K562 (cell line): ENCODE measurements at regions not wholly inside any gene's neighbourhood (a gene's known extent, or its start where the extent isn't known, plus 50 kb on each side); places are given as distances from the start of the nearest gene placed in this dataset.
A peak's percentile ranks its signal among the peaks of the same experiment; 100 is the strongest.

Experiments used
- ATAC-seq: fragments of 200-7000 bp; cut with Tn5 transposase; 3 replicates; pipeline ENCODE4 v1.9.1; 2020; ENCODE audit warnings: moderate library complexity
- BruUV-seq: library from RNA; stranded (reverse); fragments of 400-500 nt; replicated peaks from 2 replicates; lab custom pipeline; 2021; lab: Mats Ljungman, UMichigan
- CTCF ChIA-PET: fragments of 300-600 bp; formaldehyde crosslinking; extraction: SDS; loops from one replicate; lab custom pipeline; 2021; ENCODE audit warnings: low intra/inter-chr PET ratio; lab: Yijun Ruan, JAX
- POLR2A ChIA-PET: fragments of 300-600, 350-650 bp; sonication (Branson Sonifier 250); formaldehyde crosslinking; extraction: SDS; loops from one replicate; lab custom pipeline; 2021; ENCODE audit warnings: antibody characterized with exemption, inconsistent platforms; lab: Yijun Ruan, JAX
- DNase-seq, 4 experiments: peaks; one replicate each; pipeline versions ENCODE4 v3.0.0 to v3.0.0-alpha.2; 2011 to 2018; ENCODE audit warnings: low spot score in 3 of 4, mixed read lengths in 3 of 4; ENCODE audit errors: extremely low read depth in 1 of 4
- FAIRE-seq: peaks from 2 replicates; lab custom pipeline; 2011; peaks lifted over from hg19 to GRCh38; lab: Jason Lieb, UNC
- H2AFZ ChIP-seq: 2 replicates; pipeline ENCODE4 v1.6.0; 2011; ENCODE audit warnings: low read depth, low read length, control low read depth, inconsistent platforms
- H3K27ac ChIP-seq: fragments of 200-600 bp; 3 replicates; pipeline ENCODE4 v1.8.0; 2011; ENCODE audit warnings: low read depth, mild to moderate bottlenecking, control low read depth, inconsistent platforms, low read length, moderate library complexity, mixed read lengths; ENCODE audit errors: extremely low read depth
- H3K27me3 ChIP-seq, 2 experiments: fragments of 300-600 bp in 1 of 2; 2 replicates in 1 of 2; 3 replicates in 1 of 2; pipeline versions ENCODE4 v1.6.0 to v1.8.0; 2011; ENCODE audit warnings: inconsistent platforms in 2 of 2, low read length in 2 of 2, mild to moderate bottlenecking in 1 of 2, mixed read lengths in 1 of 2, moderate library complexity in 1 of 2; ENCODE audit not compliant: control insufficient read depth in 2 of 2, insufficient read depth in 2 of 2
- H3K36me3 ChIP-seq: fragments of 300-600 bp; 3 replicates; pipeline ENCODE4 v1.8.0; 2011; ENCODE audit warnings: mild to moderate bottlenecking, low read length, inconsistent platforms; ENCODE audit not compliant: control insufficient read depth, insufficient read depth
- H3K4me1 ChIP-seq, 2 experiments: fragments of 200-600 bp in 1 of 2; replicated peaks in 1 of 2; 2 replicates in 1 of 2; 3 replicates in 1 of 2; pipeline versions ENCODE4 v1.5.1 to v1.8.0; 2011; ENCODE audit warnings: inconsistent platforms in 2 of 2, low read length in 2 of 2, mild to moderate bottlenecking in 1 of 2, mixed read lengths in 1 of 2, moderate library complexity in 1 of 2; ENCODE audit not compliant: control insufficient read depth in 2 of 2, insufficient read depth in 2 of 2
- H3K4me2 ChIP-seq: 2 replicates; pipeline ENCODE4 v1.6.1; 2011; ENCODE audit warnings: low read length, control low read depth, inconsistent platforms, mixed read lengths; ENCODE audit not compliant: insufficient read depth
- H3K4me3 ChIP-seq: fragments of 200-600 bp; sonication (generic), shearing (Covaris generic); 2 replicates; pipeline ENCODE4 v1.5.1; 2016; ENCODE audit warnings: control low read depth, inconsistent platforms
- H3K79me2 ChIP-seq: fragments of 200-600 bp; 3 replicates; pipeline ENCODE4 v1.8.0; 2011; ENCODE audit warnings: low read length, inconsistent platforms; ENCODE audit not compliant: control insufficient read depth, insufficient read depth
- H3K9ac ChIP-seq, 2 experiments: 2 replicates each; pipeline versions ENCODE4 v1.6.0 to v1.6.1; 2011; ENCODE audit warnings: low read depth in 2 of 2, low read length in 2 of 2, control low read depth in 1 of 2, inconsistent platforms in 1 of 2, mild to moderate bottlenecking in 1 of 2, mixed read lengths in 1 of 2; ENCODE audit not compliant: insufficient read depth in 1 of 2
- H3K9me1 ChIP-seq: one replicate; pipeline ENCODE4 v1.6.0; 2011; ENCODE audit warnings: inconsistent platforms, mild to moderate bottlenecking, low read length, moderate library complexity; ENCODE audit not compliant: control insufficient read depth, insufficient read depth
- H3K9me3 ChIP-seq: replicated peaks from 2 replicates; pipeline ENCODE4 v1.5.1; 2011; ENCODE audit warnings: low read depth, low read length, inconsistent platforms; ENCODE audit not compliant: control insufficient read depth, insufficient read depth
- H4K20me1 ChIP-seq: replicated peaks from 2 replicates; pipeline ENCODE4 v1.6.1; 2011; ENCODE audit warnings: low read length, inconsistent platforms, mixed read lengths; ENCODE audit not compliant: control insufficient read depth, insufficient read depth
- C11orf30 ChIP-seq: fragments of 450-650 bp; IDR thresholded peaks from 2 replicates; pipeline ENCODE4 v1.6.1; 2016; ENCODE audit warnings: low read depth, mild to moderate bottlenecking
- CTBP1 ChIP-seq: fragments of 450-650 bp; IDR thresholded peaks from 2 replicates; pipeline ENCODE4 v1.6.1; 2016; ENCODE audit warnings: borderline replicate concordance
- KDM1A ChIP-seq, 2 experiments: fragments of 450-650 bp; IDR thresholded peaks; 2 replicates each; pipeline ENCODE4 v1.6.1; 2016; ENCODE audit warnings: mild to moderate bottlenecking in 2 of 2
- MAFG ChIP-seq: fragments of 450-650 bp; conservative IDR thresholded peaks from 2 replicates; pipeline ENCODE4 v1.6.1; 2016; ENCODE audit warnings: missing genetic modification characterization, missing compliant biosample characterization
- MAFK ChIP-seq: IDR thresholded peaks from 2 replicates; pipeline ENCODE4 v1.6.1; 2011; ENCODE audit warnings: low read length, improper control_type of control experiment
- NFE2 ChIP-seq: IDR thresholded peaks from 2 replicates; pipeline ENCODE4 v1.6.1; 2014; ENCODE audit warnings: antibody characterized with exemption, low read depth
- RUNX1 ChIP-seq: sonication (generic); IDR thresholded peaks from 2 replicates; pipeline ENCODE4 v1.6.1; 2016; ENCODE audit warnings: antibody characterized with exemption, low read depth
- ZBTB26 ChIP-seq: fragments of 450-650 bp; formaldehyde crosslinking; IDR thresholded peaks from 2 replicates; pipeline ENCODE4 v1.4.0; 2022; ENCODE audit warnings: missing genetic modification characterization
- ZNF316 ChIP-seq: fragments of 450-650 bp; IDR thresholded peaks from 2 replicates; pipeline ENCODE4 v1.6.1; 2016
- WGBS: fragments of 100-300 bp; shearing (Covaris generic); methylation state at CpG from one replicate; pipeline ENCODE4 v1.1.6; 2016; ENCODE audit warnings: low coverage, mixed read lengths; ENCODE audit not compliant: insufficient coverage; ENCODE audit errors: missing lambda C conversion rate; 5-methylcytosine and 5-hydroxymethylcytosine counted together
- in situ Hi-C: fragments of 300-500 bp; cut with MboI; formaldehyde crosslinking; loops from 4 replicates; pipeline ENCODE4 v1.15.0; 2018; ENCODE audit warnings: inconsistent platforms, mixed read lengths
- intact Hi-C: fragments of 100-400 bp; cut with micrococcal nuclease; formaldehyde crosslinking; loops from 2 replicates; pipeline ENCODE4 v1.14.2; 2022
- TF ChIP-seq, protein P1 (sequence below): fragments of 250-450 bp; sonication (Bioruptor Pico); IDR thresholded peaks from 2 replicates; pipeline ENCODE4 v1.6.1; 2021; ENCODE audit warnings: mild to moderate bottlenecking
- TF ChIP-seq, protein P2 (sequence below): fragments of 450-650 bp; IDR thresholded peaks from 2 replicates; pipeline ENCODE4 v1.6.1; 2018; ENCODE audit not compliant: partially characterized antibody

DNA sequence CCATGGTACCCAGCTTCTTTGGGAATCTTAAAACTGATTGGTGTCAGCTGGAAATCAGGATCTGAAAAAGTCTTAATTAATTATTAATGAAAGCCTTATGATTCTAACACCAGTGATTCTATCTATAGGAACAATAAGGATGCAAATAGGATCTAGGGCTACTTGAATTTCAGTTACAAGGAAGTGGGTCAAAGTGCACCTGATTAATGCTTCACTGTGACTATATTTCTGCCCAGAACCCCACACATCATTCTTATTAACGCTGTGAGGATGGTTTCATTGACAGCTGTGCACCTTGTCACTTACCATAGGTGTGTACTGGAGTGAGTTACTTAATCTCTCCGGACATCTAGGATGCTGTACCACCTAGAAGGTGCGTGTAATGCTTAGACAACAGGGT, 99.8 kb upstream of the ETV3 start (continued):
- no peak for TF ChIP-seq KDM1A (IDR thresholded peaks at IDR 0.05)

DNA sequence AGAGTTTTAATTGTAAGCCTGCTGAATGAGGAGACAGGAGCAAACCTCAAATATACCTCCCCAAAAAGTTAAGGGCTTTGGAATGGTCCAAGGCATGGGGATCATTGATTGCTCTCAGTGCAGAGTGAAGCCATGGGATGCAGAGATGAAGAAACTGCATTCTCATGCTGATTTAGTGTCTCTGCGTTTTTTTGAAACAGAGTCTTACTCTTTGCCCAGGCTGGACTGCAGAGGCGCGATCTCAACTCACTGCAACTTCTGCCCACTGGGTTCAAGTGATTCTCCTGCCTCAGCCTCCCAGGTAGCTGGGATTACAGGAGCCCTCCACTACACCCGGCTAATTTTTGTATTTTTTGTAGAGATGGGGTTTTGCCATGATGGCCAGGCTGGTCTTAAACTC, 99.3 kb upstream of the ETV3 start:
- no peak overlapping the region for H3K4me2 ChIP-seq
- H3K27me3 ChIP-seq = no peaks in the 10 kb centered on the region
- H3K27ac ChIP-seq = no peak overlapping the region
- in situ Hi-C loops = no loop called here
- FAIRE-seq (no peak), DNase-seq (no peak)
- H4K20me1 ChIP-seq = no peaks in the 10 kb centered on the region
- POLR2A ChIA-PET = no interaction called here
- no peak overlapping the region for H2AFZ ChIP-seq
- H3K9me3 ChIP-seq = no peaks in the 10 kb centered on the region
- no peaks in the 10 kb centered on the region for H3K79me2 ChIP-seq
- TF ChIP-seq, protein P1, sequence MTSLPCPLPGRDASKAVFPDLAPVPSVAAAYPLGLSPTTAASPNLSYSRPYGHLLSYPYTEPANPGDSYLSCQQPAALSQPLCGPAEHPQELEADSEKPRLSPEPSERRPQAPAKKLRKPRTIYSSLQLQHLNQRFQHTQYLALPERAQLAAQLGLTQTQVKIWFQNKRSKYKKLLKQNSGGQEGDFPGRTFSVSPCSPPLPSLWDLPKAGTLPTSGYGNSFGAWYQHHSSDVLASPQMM (CRISPR knock-in tag) = no peak
- TF ChIP-seq, protein P2, sequence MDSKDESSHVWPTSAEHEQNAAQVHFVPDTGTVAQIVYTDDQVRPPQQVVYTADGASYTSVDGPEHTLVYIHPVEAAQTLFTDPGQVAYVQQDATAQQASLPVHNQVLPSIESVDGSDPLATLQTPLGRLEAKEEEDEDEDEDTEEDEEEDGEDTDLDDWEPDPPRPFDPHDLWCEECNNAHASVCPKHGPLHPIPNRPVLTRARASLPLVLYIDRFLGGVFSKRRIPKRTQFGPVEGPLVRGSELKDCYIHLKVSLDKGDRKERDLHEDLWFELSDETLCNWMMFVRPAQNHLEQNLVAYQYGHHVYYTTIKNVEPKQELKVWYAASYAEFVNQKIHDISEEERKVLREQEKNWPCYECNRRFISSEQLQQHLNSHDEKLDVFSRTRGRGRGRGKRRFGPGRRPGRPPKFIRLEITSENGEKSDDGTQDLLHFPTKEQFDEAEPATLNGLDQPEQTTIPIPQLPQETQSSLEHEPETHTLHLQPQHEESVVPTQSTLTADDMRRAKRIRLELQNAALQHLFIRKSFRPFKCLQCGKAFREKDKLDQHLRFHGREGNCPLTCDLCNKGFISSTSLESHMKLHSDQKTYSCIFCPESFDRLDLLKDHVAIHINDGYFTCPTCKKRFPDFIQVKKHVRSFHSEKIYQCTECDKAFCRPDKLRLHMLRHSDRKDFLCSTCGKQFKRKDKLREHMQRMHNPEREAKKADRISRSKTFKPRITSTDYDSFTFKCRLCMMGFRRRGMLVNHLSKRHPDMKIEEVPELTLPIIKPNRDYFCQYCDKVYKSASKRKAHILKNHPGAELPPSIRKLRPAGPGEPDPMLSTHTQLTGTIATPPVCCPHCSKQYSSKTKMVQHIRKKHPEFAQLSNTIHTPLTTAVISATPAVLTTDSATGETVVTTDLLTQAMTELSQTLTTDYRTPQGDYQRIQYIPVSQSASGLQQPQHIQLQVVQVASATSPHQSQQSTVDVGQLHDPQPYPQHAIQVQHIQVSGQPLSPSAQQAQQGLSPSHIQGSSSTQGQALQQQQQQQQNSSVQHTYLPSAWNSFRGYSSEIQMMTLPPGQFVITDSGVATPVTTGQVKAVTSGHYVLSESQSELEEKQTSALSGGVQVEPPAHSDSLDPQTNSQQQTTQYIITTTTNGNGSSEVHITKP = peak; percentile 68
- TF ChIP-seq ZBTB26 (CRISPR knock-in tag) (no peak), MAFG (tag) (peak; percentile 48), RUNX1 (no peak), CTBP1 (0 out of 2 replicates have a peak, but pooled peaks have one; percentile 14), MAFK (peak; percentile 9; the same call in 1 of the 2 replicates), ZNF316 (peak; percentile 34; the same call in 1 of the 2 replicates), C11orf30 (peak; percentile 71), NFE2 (peak; percentile 31; the same call in 1 of the 2 replicates)
- TF ChIP-seq, all 486 proteins: peak for 7
- intact Hi-C loops = no loop called here
- BruUV-seq = no TSS peak
- Histone ChIP-seq H3K4me1 (peaks cover 0 to 22% of the 10 kb centered on the region in 2 experiments; a peak in 4 of 5 replicates), H3K4me3 (no peak overlapping the region), H3K36me3 (no peaks in the 10 kb centered on the region), H3K9me1 (no peaks in the 10 kb centered on the region), H3K9ac (no peak overlapping the region)
- CTCF ChIA-PET = no interaction called here
- WGBS = 26% methylated on average over 4 of the region's 4 CpGs
- ATAC-seq = peak; percentile 34; the same call in 1 of the 3 replicates
